NCI-H1436 treated with DMSO at 0.1 percent for 48 hours (cell line): ENCODE measurements at regions not wholly inside any gene's neighbourhood (a gene's known extent, or its start where the extent isn't known, plus 50 kb on each side); places are given as distances from the start of the nearest gene placed in this dataset.
"Not testable (repeated sequence)": the region's sequence is repeated elsewhere in the genome, so short reads cannot be mapped to it uniquely, and the experiment has no call there.

Experiments used
- DNase-seq: peaks from one replicate; lab custom pipeline; 2025; lab: John Stamatoyannopoulos, UW

- DNase-seq: not testable (repeated sequence)
Measured at GRCh38 chr2:7641272-7641671, 724.1 kb downstream of the RNF144A start.

- DNase-seq: no peak
Measured at GRCh38 chr2:7646024-7646423, 728.8 kb downstream of the RNF144A start.

- no peak for DNase-seq
Measured at GRCh38 chr2:7646661-7647060, 729.4 kb downstream of the RNF144A start.

GRCh38 chr2:7648221-7648795 lies 731.1 kb downstream of the RNF144A start:
- no peak for DNase-seq

GRCh38 chr2:7649461-7650228 lies 732.4 kb downstream of the RNF144A start:
- no peak for DNase-seq

GRCh38 chr2:7653617-7654016 lies 736.4 kb downstream of the RNF144A start:
- DNase-seq: no peak

- no peak for DNase-seq
Measured at GRCh38 chr2:7655629-7656028, 738.4 kb downstream of the RNF144A start.

- DNase-seq: not testable (repeated sequence)
Measured at GRCh38 chr2:7657526-7657925, 740.3 kb downstream of the RNF144A start.

GRCh38 chr2:7658486-7658885 lies 741.3 kb downstream of the RNF144A start:
- DNase-seq: no peak

GRCh38 chr2:7660816-7661215 lies 743.6 kb downstream of the RNF144A start:
- no peak for DNase-seq

- no peak for DNase-seq
Measured at GRCh38 chr2:7661502-7661901, 744.3 kb downstream of the RNF144A start.

GRCh38 chr2:7665880-7666279 lies 748.7 kb downstream of the RNF144A start:
- no peak for DNase-seq

- DNase-seq: no peak
Measured at GRCh38 chr2:7666596-7667259, 749.5 kb downstream of the RNF144A start.

GRCh38 chr2:7667260-7667757 lies 750.1 kb downstream of the RNF144A start:
- DNase-seq: no peak

- DNase-seq: no peak
Measured at GRCh38 chr2:7670905-7671641, 753.9 kb downstream of the RNF144A start.

GRCh38 chr2:7672027-7672684 lies 754.9 kb downstream of the RNF144A start:
- no peak for DNase-seq

- no peak for DNase-seq
Measured at GRCh38 chr2:7672685-7673071, 755.5 kb downstream of the RNF144A start.

- no peak for DNase-seq
Measured at GRCh38 chr2:7673101-7673500, 755.9 kb downstream of the RNF144A start.

- no peak for DNase-seq
Measured at GRCh38 chr2:7673853-7674252, 756.6 kb downstream of the RNF144A start.

GRCh38 chr2:7674606-7675005 lies 757.4 kb downstream of the RNF144A start:
- DNase-seq: no peak

- DNase-seq: no peak
Measured at GRCh38 chr2:7676714-7677113, 759.5 kb downstream of the RNF144A start.
